HG03342 (cell line): ENCODE measurements at regions not wholly inside any gene's neighbourhood (a gene's known extent, or its start where the extent isn't known, plus 50 kb on each side); places are given as distances from the start of the nearest gene placed in this dataset.
"Not testable (repeated sequence)": the region's sequence is repeated elsewhere in the genome, so short reads cannot be mapped to it uniquely, and the experiment has no call there.

ENCODE experiments used
- ATAC-seq: cut with Tn5 transposase; IDR thresholded peaks from one replicate; pipeline ENCODE4 v1.9.1; 2021; ENCODE audit warnings: mild to moderate bottlenecking, moderate library complexity; ENCODE audit not compliant: unreplicated experiment

DNA sequence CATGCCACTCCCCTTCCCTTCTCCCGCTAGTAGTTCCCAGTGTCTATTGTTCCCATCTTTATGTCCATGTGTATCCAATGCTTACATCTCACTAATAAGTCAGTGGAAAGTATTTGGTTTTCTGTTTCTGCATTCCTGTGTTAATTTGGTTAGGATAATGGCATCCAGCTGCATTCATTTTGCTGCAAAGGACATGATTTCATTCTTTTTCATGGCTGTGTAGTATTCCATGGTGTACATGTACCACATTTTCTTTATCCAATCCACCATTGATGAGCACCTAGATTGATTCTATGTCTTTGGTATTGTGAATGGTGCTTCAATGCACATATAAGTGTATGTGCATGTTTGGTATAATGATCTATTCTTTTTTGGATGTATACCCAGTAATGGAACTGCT lies 502.5 kb upstream of the MAP2 start:
- not testable (repeated sequence) for ATAC-seq

DNA sequence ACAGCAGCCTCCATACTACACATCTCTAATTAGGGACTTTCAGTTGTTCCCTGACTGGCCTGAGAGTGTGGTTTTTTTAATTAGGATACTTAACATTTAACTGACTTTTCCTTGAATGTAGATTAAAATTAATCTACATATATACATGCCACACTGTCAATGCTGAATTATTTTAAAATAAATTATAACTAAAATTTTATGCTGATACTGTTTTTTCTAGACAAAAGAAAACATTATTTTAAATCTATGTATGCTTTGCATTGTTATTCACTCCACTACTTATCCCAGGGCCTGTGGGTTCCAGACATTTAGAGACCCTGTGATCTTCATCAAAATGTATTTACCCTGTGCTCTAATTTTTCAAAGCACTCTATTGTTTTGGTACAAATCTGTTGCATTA lies 496.0 kb upstream of the MAP2 start:
- no peak for ATAC-seq

DNA sequence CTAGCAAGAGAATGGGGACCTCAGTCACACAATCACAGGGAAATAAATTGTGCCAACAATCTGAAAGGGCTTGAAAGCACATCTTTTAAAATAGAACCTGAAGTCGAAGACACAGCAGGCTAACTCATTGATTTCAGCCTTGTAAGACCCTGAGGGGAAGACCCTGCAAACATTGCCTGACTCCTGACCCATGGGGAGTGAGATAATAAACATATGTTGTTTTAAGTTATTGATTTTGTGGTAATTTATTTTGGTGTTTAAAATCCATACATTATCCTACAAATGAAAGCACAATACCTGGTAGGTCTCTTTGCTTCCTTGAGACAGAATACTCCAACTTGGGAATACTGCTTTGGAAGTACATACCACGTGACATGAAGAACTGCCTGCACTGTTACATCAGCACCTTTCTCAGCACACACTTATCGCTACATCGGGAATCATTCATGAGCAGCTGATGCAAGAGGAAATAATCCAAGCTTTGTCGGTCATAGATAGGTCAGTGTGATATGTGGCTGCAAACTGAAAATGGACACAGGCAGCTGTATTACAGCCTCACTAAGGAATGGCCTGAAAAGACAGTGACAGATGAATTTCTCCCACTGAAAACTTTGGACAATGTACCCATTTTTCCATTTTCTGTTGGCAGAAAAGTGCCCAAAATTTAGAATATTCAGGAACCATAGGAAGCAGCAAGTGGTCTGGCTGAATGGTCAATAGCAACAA lies 494.5 kb upstream of the MAP2 start:
- ATAC-seq, result no peak

DNA sequence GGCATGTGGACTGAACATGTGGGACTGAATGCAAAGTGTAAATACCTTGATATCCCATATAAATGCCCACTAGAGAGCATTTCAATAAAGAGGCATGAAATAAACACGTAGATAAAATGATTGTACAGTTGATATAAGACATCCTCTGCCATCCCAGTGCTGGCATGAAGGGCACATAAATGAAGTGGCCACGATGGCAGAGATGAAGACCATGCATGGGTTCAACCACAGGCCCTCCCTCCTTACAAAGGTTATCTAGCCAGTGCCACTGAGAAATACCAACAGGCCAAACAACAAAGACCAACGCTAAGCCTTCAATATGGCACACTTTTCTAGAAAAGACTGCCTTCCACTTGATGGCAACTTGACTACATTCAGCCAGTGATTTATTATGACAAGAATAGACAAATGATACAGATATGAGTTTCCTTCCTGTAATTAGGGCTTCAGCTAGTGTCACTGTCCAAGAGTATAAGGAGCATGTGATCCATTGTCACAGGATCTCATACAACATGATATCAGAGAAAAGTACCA lies 493.9 kb upstream of the MAP2 start:
- no peak for ATAC-seq

DNA sequence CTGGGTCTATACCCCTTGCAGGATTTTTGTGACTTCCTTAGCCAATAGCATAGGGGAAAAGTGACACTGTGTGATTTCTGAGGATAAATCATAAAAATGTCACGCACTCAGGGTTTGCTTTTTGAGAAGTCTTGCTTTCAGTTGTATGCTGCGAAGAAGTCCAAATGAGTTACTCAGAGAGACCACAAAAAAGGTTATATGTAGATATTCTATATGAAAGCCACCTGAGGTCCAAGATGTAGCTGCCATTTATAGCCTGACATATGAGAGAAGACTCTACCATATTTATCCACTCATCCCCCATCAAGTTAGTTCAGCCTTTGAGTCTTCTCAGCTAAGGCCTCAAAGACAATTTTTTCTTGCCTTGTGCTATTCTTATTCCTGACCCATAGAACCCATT lies 488.3 kb upstream of the MAP2 start:
- no peak for ATAC-seq

DNA sequence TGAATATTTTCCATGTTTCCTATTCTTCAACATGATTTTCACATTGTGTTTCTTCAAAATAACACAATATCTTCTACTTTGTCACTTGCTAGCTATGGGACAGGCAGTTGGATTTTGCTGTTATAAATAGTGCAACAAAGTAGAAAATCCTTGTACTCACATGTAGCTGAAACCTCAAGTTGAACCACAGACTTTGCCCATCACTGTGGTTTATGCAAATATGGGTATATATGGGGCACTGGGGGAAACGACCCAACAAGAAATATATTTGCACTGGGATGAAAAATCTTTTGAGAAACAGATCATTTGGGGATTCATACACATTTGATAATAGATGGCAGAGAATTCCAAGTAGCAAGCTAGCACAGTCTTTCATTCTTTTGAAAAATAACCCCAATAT lies 486.3 kb upstream of the MAP2 start:
- no peak for ATAC-seq

DNA sequence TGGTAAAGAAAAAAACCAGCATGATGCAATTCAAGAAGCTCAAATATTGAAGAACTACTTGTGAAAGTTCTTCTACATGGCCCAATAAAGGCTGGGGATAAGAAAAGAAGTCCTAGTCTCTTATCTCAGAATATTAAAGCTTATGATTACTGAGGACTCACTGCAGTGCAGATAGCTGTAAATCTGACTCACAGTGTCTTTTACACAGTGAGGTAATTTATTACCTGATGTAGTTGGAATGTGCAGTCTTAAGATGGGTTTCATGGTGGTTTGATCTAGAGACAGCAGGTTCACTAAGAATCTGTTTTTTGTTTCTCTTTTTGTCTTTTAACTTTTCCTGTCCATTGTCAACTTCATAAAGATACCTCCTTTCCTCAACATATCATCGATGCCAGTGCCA lies 484.0 kb upstream of the MAP2 start:
- no peak for ATAC-seq

DNA sequence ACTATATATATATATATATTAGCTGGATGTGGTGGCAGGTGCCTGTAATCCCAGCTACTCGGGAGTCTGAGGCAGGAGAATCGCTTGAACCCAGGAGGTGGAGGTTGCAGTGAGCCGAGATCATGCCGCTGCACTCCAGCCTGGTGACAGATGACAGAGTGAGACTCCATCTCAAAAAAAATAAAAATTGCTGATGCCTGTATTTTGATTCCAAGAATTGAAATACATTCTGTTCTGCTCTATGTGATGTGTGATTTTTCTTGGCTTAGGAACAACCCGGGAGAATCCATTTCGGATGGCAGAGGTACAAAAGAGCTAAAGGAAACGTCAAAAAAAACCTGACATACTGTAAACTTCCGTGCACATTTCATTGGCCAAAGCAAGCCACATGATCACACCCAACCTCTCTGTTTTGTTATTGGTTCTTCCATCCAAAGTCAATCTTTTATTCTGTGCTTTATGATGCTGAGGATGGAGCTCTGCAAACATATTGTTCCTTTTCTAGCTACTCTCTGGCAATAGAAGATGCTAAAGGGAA lies 478.1 kb upstream of the MAP2 start:
- ATAC-seq, result no peak

DNA sequence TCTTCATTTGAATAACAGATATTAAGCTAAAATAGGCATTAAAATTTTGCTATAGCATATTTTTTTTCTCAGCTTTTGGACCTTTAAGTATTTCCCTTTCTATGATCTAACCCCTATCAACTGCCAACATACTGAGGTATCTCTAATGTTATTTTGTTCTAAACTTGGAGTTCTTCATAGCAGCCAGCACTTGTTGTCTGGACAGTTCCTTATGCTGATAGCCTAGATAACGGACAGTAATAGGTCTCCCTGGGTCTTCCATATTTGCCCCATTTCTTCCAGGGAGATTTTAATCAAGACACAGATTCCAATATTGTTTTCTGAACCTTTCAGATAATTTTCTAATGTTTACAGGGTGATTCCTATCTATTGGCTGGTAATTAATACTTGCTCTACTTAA lies 475.8 kb upstream of the MAP2 start:
- ATAC-seq, result no peak

DNA sequence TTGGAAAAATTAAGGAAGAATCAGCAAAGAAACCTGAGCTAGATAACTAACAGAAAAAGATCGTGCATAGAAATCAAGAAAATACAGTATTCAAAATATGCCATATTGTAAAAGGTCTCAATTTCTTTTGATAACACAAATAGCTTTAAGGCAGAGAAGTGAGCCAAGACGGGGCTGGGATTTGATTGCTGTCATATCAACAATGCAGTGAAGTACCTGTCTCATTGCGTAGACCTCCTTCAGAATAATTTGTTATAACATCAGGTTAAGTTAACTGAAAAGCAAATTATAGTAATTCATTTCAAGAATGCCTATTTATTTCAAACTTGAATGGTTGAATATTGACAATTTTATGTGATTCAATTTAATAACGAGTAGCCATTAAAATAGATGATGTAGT lies 453.8 kb upstream of the MAP2 start:
- no peak for ATAC-seq

DNA sequence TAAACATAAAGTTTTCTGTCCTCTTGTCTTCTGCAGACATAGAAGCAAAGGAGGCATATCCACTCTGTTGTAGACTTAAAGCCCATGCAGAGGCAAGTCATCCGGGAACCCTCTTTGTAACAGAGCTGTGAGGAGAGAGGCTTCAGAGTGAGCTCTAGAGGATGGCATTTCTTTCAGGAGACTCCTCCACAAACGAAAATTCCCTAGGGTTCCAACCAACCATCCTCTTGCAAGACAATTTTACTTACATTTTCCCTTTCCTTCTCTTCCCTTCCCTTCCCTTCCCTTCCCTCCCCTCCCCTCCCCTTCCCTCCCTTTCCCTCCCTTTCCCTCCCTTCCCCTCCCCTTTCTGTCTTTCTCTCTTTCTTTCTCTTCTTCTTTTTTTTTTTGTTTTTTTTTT lies 446.3 kb upstream of the MAP2 start:
- ATAC-seq, result no peak

DNA sequence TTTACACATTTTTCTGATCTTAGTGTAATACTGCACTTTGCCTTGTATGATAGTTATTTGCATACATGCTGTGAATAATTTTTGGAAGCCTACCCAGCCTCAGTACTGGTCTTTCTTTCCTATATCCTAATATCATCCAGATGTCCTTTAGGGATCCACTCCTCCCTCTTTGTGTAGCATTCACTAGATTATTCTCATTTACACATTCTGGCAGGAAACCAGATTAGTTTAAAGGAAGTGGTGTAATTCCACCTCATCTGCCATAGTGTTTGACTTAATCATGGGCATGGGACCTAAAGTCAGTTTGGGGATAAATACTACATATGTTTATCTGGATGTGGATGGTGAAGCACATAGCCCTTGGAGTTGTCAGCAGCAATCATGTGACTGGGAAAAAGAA lies 444.9 kb upstream of the MAP2 start:
- ATAC-seq, result no peak

DNA sequence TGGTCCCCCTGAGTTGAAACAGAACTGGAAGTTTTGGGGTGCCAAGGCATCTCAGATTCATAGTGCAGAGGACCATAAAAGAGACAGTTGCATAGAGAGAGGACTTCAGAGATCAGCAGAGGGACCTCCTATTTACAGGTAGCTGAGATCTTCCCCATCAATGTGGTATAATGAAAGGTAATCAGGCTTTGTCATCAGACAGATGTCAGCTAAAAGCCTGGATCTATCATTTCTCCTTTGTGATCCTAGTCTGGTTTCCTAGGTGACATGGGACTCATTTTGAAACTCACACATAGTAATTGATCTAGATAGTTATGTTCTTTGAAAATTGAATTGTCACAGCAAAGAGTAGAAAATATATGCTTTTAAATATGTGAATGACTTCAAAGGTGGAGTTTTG lies 443.5 kb upstream of the MAP2 start:
- ATAC-seq, result no peak

DNA sequence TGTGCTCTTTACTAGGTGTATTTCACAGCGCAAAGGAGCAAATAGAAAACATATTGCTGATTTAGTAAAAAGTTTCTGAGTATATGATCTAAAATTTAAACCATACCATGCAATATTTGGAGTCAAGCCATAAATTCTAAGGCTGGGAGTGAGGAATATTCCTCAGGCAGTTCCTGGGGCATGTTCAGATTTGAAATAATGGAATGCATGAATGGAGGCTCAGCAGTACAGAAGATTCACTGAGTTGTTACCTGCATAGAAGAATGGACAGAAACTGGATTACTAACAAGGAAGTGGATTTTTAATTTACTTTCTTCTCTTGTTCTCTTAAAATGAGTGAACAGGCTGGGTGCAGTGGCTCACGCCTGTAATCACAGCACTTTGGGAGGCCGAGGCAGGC lies 441.0 kb upstream of the MAP2 start:
- no peak for ATAC-seq

DNA sequence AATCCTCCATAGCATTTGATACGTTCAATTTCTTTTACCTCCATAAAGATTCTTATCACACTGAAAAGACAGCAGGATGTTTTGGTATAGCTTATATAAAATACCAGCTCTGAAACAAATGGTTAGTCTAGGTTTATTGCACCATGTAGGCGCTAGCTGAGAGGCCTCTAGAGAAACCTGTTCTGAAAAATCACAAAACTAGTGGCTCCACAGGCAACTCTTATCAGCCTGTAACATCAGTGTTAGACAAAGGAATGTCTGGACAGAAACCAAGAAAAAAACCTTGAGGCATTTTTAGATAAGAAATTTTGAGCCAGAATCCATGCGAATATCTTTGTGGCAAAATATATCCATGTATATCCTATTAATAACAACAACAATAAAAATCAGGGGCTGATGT lies 440.4 kb upstream of the MAP2 start:
- ATAC-seq, result no peak

DNA sequence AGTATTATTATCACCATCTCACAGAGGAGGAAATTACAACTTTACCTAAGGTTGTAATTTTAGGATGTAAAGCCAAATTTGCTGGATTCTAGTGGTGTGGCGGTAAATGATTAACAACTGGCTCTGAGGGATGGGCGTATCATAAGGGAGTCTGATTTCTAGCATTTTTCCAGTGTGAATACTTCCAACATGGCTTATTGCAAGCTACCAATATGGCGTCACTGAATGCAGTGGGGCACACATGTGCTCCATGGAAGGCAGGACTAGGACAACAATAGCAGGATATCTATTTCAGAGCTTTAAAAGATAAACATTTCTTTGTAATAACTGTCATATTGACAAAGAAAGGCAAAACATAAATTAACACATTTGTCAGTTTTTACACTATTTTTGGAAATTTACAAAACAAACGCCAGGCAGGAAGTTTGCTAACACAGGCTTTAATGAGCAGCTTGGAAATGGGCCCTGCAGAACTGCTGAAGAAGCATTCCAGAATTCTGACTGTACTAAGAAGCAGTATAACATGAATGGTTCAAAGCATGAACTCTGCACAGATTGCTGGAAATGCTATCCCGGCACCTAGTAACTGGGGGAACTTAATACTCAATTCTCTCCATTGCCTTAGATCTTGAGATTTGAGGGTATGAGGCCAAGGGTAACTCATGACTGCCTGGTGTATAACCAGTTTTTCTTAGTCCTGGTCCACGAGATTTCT lies 439.3 kb upstream of the MAP2 start:
- ATAC-seq, result no peak

DNA sequence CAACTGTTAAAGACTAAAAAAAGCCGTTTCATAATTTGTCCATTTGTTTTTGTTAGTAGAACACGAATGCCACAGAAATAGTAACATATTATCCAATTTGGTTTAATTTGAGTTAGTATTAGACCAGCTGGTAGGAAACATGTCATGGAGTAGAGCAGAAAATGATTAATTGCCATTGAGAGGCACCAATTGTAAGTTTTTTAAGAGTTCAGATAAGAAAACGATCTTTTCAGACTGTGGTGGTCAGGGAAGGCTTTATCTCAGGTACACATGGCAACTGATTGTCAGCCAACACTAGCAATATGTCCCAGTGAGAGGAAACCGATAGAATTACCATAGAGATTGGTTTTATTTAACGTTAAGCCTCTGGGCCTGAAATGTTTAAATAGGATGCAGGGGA lies 438.2 kb upstream of the MAP2 start:
- no peak for ATAC-seq

DNA sequence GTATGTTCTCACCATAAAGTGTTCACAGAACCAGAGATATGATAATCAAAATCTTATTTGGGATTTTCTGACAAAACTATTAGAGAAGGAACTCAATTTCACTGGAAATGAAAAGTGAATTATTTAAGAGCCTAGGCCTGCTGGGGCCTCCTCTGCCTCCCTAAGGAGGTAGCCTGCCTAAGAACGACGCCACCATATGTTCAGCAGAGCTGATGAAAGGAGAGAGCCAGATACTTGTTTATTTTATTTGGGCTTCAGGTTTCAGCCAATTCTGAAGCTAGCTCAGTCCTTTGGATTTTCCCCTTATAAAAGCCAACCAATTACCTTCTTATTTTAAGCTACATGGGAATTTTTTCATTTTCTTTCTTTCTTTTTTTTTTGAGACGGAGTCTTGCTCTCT lies 433.1 kb upstream of the MAP2 start:
- no peak for ATAC-seq

DNA sequence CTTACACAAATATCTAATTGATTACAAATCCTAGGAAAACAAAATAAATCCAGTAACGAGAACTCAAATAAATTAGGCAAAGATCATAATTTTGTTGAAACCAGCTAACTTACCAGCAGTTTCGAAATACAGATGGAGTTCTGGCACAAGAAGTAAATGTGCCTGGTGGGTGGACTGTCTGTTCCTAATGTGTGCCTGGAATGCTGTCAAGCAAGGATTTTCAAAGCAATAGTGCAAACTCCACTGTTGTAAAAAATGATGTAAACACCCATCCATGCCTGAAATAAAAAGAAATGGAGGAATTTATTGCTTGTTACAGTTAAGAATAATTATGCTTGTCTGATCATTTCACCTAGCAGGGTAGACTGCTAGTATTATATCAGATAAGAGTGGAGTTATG lies 423.9 kb upstream of the MAP2 start:
- ATAC-seq, result no peak

DNA sequence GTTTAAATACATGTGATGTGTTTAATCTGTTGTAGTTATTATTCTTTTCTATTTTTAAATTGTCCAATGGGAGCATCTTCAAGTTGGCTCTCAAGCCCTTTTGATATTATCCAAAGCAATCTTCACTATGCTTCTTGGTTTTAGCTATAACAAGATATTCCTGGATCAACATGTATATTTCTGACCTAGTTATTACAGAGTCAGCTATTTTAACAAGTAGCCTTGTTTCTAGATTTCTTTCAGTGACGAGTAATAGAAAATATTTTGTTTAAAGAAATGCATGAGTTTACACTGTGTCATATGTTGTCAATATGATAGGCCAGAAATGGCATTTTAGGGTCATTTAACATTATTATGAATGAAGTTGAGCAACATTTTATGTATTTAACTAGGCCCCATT lies 421.8 kb upstream of the MAP2 start:
- ATAC-seq, result no peak

DNA sequence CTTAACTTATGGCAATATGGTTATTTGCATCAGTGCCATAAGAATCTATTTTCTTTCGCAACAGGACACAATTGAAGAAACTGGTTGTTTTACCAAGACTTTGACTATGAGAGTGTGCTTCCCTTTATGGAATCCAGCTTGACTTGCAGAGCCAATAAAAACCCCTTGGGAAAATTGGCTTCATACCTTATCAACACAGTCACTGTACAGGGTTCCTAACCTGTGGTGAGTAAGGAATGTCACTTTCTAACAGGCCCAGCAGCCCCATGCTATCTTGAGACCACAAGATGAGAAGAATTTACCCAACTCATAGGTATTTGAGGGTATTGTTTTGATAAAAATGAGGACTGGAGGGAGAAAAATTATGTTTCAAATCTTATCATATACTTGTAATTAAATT lies 418.5 kb upstream of the MAP2 start:
- ATAC-seq, result no peak

DNA sequence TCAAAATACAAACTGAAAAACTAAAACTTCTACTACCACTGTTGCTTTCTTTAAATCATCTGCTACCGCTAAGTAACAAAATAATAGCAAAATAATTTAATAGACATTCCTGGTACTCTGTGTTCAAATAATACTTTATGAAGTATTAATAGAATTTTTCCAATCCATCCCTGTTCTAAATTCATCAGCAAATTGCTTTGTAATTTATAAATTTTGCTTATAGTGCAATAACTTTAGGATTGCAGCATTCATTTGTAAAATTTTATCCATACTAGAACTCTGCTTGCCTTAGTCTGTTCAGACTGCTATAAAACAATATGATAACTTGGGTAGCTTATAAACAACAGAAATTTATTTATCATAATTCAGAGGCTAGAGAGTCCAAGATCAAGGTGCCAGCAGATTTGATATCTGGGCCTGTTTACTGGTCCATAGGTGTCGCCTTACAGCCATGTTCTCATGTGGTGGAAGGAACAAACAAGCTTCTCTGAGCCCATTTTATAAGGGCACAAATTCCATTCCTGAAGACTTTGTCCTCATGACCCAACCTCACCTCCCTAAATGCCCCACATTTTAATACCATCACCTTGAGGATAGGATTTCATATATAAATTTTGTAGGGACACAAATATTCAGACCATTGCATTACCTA lies 415.1 kb upstream of the MAP2 start:
- no peak for ATAC-seq
